K562 (cell line): ENCODE measurements at regions not wholly inside any gene's neighbourhood (a gene's known extent, or its start where the extent isn't known, plus 50 kb on each side); places are given as distances from the start of the nearest gene placed in this dataset.

ENCODE experiments used
- ATAC-seq: fragments of 200-7000 bp; cut with Tn5 transposase; 3 replicates; pipeline ENCODE4 v1.9.1; 2020; ENCODE audit warnings: moderate library complexity
- BruUV-seq: library from RNA; stranded (reverse); fragments of 400-500 nt; replicated peaks from 2 replicates; lab custom pipeline; 2021; lab: Mats Ljungman, UMichigan
- CTCF ChIA-PET: fragments of 300-600 bp; formaldehyde crosslinking; extraction: SDS; loops from one replicate; lab custom pipeline; 2021; ENCODE audit warnings: low intra/inter-chr PET ratio; lab: Yijun Ruan, JAX
- POLR2A ChIA-PET: fragments of 300-600, 350-650 bp; sonication (Branson Sonifier 250); formaldehyde crosslinking; extraction: SDS; loops from one replicate; lab custom pipeline; 2021; ENCODE audit warnings: antibody characterized with exemption, inconsistent platforms; lab: Yijun Ruan, JAX
- DNase-seq, 4 experiments: peaks; one replicate each; pipeline versions ENCODE4 v3.0.0 to v3.0.0-alpha.2; 2011 to 2018; ENCODE audit warnings: low spot score in 3 of 4, mixed read lengths in 3 of 4; ENCODE audit errors: extremely low read depth in 1 of 4
- FAIRE-seq: peaks from 2 replicates; lab custom pipeline; 2011; peaks lifted over from hg19 to GRCh38; lab: Jason Lieb, UNC
- H2AFZ ChIP-seq: 2 replicates; pipeline ENCODE4 v1.6.0; 2011; ENCODE audit warnings: low read depth, low read length, control low read depth, inconsistent platforms
- H3K27ac ChIP-seq: fragments of 200-600 bp; 3 replicates; pipeline ENCODE4 v1.8.0; 2011; ENCODE audit warnings: low read depth, mild to moderate bottlenecking, control low read depth, inconsistent platforms, low read length, moderate library complexity, mixed read lengths; ENCODE audit errors: extremely low read depth
- H3K27me3 ChIP-seq, 2 experiments: fragments of 300-600 bp in 1 of 2; 2 replicates in 1 of 2; 3 replicates in 1 of 2; pipeline versions ENCODE4 v1.6.0 to v1.8.0; 2011; ENCODE audit warnings: inconsistent platforms in 2 of 2, low read length in 2 of 2, mild to moderate bottlenecking in 1 of 2, mixed read lengths in 1 of 2, moderate library complexity in 1 of 2; ENCODE audit not compliant: control insufficient read depth in 2 of 2, insufficient read depth in 2 of 2
- H3K36me3 ChIP-seq: fragments of 300-600 bp; 3 replicates; pipeline ENCODE4 v1.8.0; 2011; ENCODE audit warnings: mild to moderate bottlenecking, low read length, inconsistent platforms; ENCODE audit not compliant: control insufficient read depth, insufficient read depth
- H3K4me1 ChIP-seq, 2 experiments: fragments of 200-600 bp in 1 of 2; replicated peaks in 1 of 2; 2 replicates in 1 of 2; 3 replicates in 1 of 2; pipeline versions ENCODE4 v1.5.1 to v1.8.0; 2011; ENCODE audit warnings: inconsistent platforms in 2 of 2, low read length in 2 of 2, mild to moderate bottlenecking in 1 of 2, mixed read lengths in 1 of 2, moderate library complexity in 1 of 2; ENCODE audit not compliant: control insufficient read depth in 2 of 2, insufficient read depth in 2 of 2
- H3K4me2 ChIP-seq: 2 replicates; pipeline ENCODE4 v1.6.1; 2011; ENCODE audit warnings: low read length, control low read depth, inconsistent platforms, mixed read lengths; ENCODE audit not compliant: insufficient read depth
- H3K4me3 ChIP-seq: fragments of 200-600 bp; sonication (generic), shearing (Covaris generic); 2 replicates; pipeline ENCODE4 v1.5.1; 2016; ENCODE audit warnings: control low read depth, inconsistent platforms
- H3K79me2 ChIP-seq: fragments of 200-600 bp; 3 replicates; pipeline ENCODE4 v1.8.0; 2011; ENCODE audit warnings: low read length, inconsistent platforms; ENCODE audit not compliant: control insufficient read depth, insufficient read depth
- H3K9ac ChIP-seq, 2 experiments: 2 replicates each; pipeline versions ENCODE4 v1.6.0 to v1.6.1; 2011; ENCODE audit warnings: low read depth in 2 of 2, low read length in 2 of 2, control low read depth in 1 of 2, inconsistent platforms in 1 of 2, mild to moderate bottlenecking in 1 of 2, mixed read lengths in 1 of 2; ENCODE audit not compliant: insufficient read depth in 1 of 2
- H3K9me1 ChIP-seq: one replicate; pipeline ENCODE4 v1.6.0; 2011; ENCODE audit warnings: inconsistent platforms, mild to moderate bottlenecking, low read length, moderate library complexity; ENCODE audit not compliant: control insufficient read depth, insufficient read depth
- H3K9me3 ChIP-seq: replicated peaks from 2 replicates; pipeline ENCODE4 v1.5.1; 2011; ENCODE audit warnings: low read depth, low read length, inconsistent platforms; ENCODE audit not compliant: control insufficient read depth, insufficient read depth
- H4K20me1 ChIP-seq: replicated peaks from 2 replicates; pipeline ENCODE4 v1.6.1; 2011; ENCODE audit warnings: low read length, inconsistent platforms, mixed read lengths; ENCODE audit not compliant: control insufficient read depth, insufficient read depth
- C11orf30 ChIP-seq: fragments of 450-650 bp; IDR thresholded peaks from 2 replicates; pipeline ENCODE4 v1.6.1; 2016; ENCODE audit warnings: low read depth, mild to moderate bottlenecking
- DDX20 ChIP-seq: fragments of 450-650 bp; IDR thresholded peaks from 2 replicates; pipeline ENCODE4 v1.6.1; 2016; ENCODE audit warnings: missing genetic modification characterization, low read depth, mild to moderate bottlenecking, missing compliant biosample characterization, moderate library complexity
- E2F3 ChIP-seq: fragments of 250-450 bp; sonication (Bioruptor Pico); IDR thresholded peaks from 2 replicates; pipeline ENCODE4 v1.4.0; 2020; ENCODE audit warnings: mild to moderate bottlenecking
- KLF1 ChIP-seq: fragments of 450-650 bp; IDR thresholded peaks from 2 replicates; pipeline ENCODE4 v1.6.1; 2016; ENCODE audit warnings: missing genetic modification characterization, missing compliant biosample characterization
- MED1 ChIP-seq: sonication (generic); formaldehyde crosslinking; IDR thresholded peaks from 2 replicates; pipeline ENCODE4 v1.8.1; 2023; ENCODE audit warnings: missing genetic modification reagents, borderline replicate concordance
- PHB ChIP-seq: fragments of 250-450 bp; sonication (Bioruptor Pico); IDR thresholded peaks from 2 replicates; pipeline ENCODE4 v1.5.0; 2021
- RB1 ChIP-seq: fragments of 450-650 bp; IDR thresholded peaks from 2 replicates; pipeline ENCODE4 v1.6.1; 2017; ENCODE audit warnings: low read depth, mild to moderate bottlenecking
- SRF ChIP-seq, 2 experiments: fragments of 250-450, 450-650 bp in 1 of 2; sonication (Bioruptor Pico) in 1 of 2; sonication (generic) in 1 of 2; formaldehyde crosslinking; IDR thresholded peaks; 2 replicates each; pipeline versions ENCODE4 v1.5.0 to v1.5.1; 2020 to 2022; ENCODE audit warnings: mild to moderate bottlenecking in 1 of 2, missing genetic modification reagents in 1 of 2
- STAT5B ChIP-seq: fragments of 250-450 bp; sonication (Bioruptor Pico); IDR thresholded peaks from 2 replicates; pipeline ENCODE4 v1.8.0; 2021; ENCODE audit warnings: mild to moderate bottlenecking, inconsistent platforms
- ZFP36 ChIP-seq: fragments of 150-350 bp; IDR thresholded peaks from 2 replicates; pipeline ENCODE4 v1.6.1; 2018; ENCODE audit warnings: low read length, low read depth; ENCODE audit not compliant: partially characterized antibody
- ZNF79 ChIP-seq: fragments of 250-450 bp; sonication (Bioruptor Pico); IDR thresholded peaks from 2 replicates; pipeline ENCODE4 v1.4.0; 2020; ENCODE audit warnings: low read depth, mild to moderate bottlenecking, moderate library complexity
- WGBS: fragments of 100-300 bp; shearing (Covaris generic); methylation state at CpG from one replicate; pipeline ENCODE4 v1.1.6; 2016; ENCODE audit warnings: low coverage, mixed read lengths; ENCODE audit not compliant: insufficient coverage; ENCODE audit errors: missing lambda C conversion rate; 5-methylcytosine and 5-hydroxymethylcytosine counted together
- in situ Hi-C: fragments of 300-500 bp; cut with MboI; formaldehyde crosslinking; loops from 4 replicates; pipeline ENCODE4 v1.15.0; 2018; ENCODE audit warnings: inconsistent platforms, mixed read lengths
- intact Hi-C: fragments of 100-400 bp; cut with micrococcal nuclease; formaldehyde crosslinking; loops from 2 replicates; pipeline ENCODE4 v1.14.2; 2022
- TF ChIP-seq, protein P1 (sequence below): fragments of 250-450 bp; sonication (Bioruptor Pico); IDR thresholded peaks from 2 replicates; pipeline ENCODE4 v1.8.0; 2021; ENCODE audit warnings: mild to moderate bottlenecking, moderate library complexity
- TF ChIP-seq, protein P2 (sequence below): sonication (generic); formaldehyde crosslinking; IDR thresholded peaks from 2 replicates; pipeline ENCODE4 v1.8.0; 2022; ENCODE audit warnings: mild to moderate bottlenecking, missing genetic modification reagents

GRCh38 chr2:18422432-18423165 is 137.9 kb downstream of the RDH14 start:
- in situ Hi-C loops, result no loop called here
- no peaks in the 10 kb centered on the region for H3K9me1 ChIP-seq
- H3K36me3 ChIP-seq, result no peaks in the 10 kb centered on the region
- H3K4me3 ChIP-seq, result no peak overlapping the region
- no peaks in the 10 kb centered on the region for H4K20me1 ChIP-seq
- WGBS, result 0% methylated on average over 2 of the region's 2 CpGs
- no peaks in the 10 kb centered on the region for H3K79me2 ChIP-seq
- BruUV-seq, result no TSS peak
- no peak for TF ChIP-seq RB1
- TF ChIP-seq MED1, result no peak
- TF ChIP-seq C11orf30, result no peak
- TF ChIP-seq E2F3 (CRISPR knock-in tag), result no peak
- TF ChIP-seq STAT5B (CRISPR knock-in tag), result no peak
- TF ChIP-seq PHB, result no peak
- no peak for TF ChIP-seq SRF (CRISPR knock-in tag; IDR thresholded peaks at IDR 0.05)
- TF ChIP-seq, protein P1, sequence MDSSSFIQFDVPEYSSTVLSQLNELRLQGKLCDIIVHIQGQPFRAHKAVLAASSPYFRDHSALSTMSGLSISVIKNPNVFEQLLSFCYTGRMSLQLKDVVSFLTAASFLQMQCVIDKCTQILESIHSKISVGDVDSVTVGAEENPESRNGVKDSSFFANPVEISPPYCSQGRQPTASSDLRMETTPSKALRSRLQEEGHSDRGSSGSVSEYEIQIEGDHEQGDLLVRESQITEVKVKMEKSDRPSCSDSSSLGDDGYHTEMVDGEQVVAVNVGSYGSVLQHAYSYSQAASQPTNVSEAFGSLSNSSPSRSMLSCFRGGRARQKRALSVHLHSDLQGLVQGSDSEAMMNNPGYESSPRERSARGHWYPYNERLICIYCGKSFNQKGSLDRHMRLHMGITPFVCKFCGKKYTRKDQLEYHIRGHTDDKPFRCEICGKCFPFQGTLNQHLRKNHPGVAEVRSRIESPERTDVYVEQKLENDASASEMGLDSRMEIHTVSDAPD (CRISPR knock-in tag), result no peak
- TF ChIP-seq, protein P2, sequence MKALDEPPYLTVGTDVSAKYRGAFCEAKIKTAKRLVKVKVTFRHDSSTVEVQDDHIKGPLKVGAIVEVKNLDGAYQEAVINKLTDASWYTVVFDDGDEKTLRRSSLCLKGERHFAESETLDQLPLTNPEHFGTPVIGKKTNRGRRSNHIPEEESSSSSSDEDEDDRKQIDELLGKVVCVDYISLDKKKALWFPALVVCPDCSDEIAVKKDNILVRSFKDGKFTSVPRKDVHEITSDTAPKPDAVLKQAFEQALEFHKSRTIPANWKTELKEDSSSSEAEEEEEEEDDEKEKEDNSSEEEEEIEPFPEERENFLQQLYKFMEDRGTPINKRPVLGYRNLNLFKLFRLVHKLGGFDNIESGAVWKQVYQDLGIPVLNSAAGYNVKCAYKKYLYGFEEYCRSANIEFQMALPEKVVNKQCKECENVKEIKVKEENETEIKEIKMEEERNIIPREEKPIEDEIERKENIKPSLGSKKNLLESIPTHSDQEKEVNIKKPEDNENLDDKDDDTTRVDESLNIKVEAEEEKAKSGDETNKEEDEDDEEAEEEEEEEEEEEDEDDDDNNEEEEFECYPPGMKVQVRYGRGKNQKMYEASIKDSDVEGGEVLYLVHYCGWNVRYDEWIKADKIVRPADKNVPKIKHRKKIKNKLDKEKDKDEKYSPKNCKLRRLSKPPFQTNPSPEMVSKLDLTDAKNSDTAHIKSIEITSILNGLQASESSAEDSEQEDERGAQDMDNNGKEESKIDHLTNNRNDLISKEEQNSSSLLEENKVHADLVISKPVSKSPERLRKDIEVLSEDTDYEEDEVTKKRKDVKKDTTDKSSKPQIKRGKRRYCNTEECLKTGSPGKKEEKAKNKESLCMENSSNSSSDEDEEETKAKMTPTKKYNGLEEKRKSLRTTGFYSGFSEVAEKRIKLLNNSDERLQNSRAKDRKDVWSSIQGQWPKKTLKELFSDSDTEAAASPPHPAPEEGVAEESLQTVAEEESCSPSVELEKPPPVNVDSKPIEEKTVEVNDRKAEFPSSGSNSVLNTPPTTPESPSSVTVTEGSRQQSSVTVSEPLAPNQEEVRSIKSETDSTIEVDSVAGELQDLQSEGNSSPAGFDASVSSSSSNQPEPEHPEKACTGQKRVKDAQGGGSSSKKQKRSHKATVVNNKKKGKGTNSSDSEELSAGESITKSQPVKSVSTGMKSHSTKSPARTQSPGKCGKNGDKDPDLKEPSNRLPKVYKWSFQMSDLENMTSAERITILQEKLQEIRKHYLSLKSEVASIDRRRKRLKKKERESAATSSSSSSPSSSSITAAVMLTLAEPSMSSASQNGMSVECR, result no peak
- no peak for TF ChIP-seq DDX20 (tag)
- TF ChIP-seq KLF1 (tag), result no peak
- TF ChIP-seq ZNF79, result no peak
- no peak for TF ChIP-seq ZFP36
- no peak overlapping the region for H2AFZ ChIP-seq
- ChIA-PET CTCF (no interaction called here), POLR2A (no interaction called here)
- DNase-seq (no peak), FAIRE-seq (no peak), ATAC-seq (no peak)
- no peaks in the 10 kb centered on the region for H3K9me3 ChIP-seq
- no peaks in the 10 kb centered on the region for H3K4me1 ChIP-seq
- H3K27me3 ChIP-seq, result no peaks in the 10 kb centered on the region
- no peak overlapping the region for H3K9ac ChIP-seq
- H3K4me2 ChIP-seq, result no peak overlapping the region
- H3K27ac ChIP-seq, result no peak overlapping the region
- intact Hi-C loops, result no loop called here
